DND-41 (cell line): ENCODE measurements at regions not wholly inside any gene's neighbourhood (a gene's known extent, or its start where the extent isn't known, plus 50 kb on each side); places are given as distances from the start of the nearest gene placed in this dataset.

ENCODE experiments used
- ATAC-seq: fragments of 200-7000 bp; cut with Tn5 transposase; 3 replicates; pipeline ENCODE4 v1.9.1; 2021; ENCODE audit warnings: low read depth; ENCODE audit not compliant: insufficient read depth
- DNase-seq: peaks from one replicate; pipeline ENCODE4 v3.0.0-alpha.2; 2020
- H2AFZ ChIP-seq: 2 replicates; pipeline ENCODE4 v1.6.0; 2012; ENCODE audit warnings: low read depth, low read length
- H3K27ac ChIP-seq: 2 replicates; pipeline ENCODE4 v1.5.1; 2012; ENCODE audit warnings: low read length, inconsistent platforms
- H3K27me3 ChIP-seq: fragments of 200-600 bp; sonication (generic); 2 replicates; pipeline ENCODE4 v1.6.0; 2012; ENCODE audit warnings: low read length, mild to moderate bottlenecking, inconsistent platforms; ENCODE audit not compliant: insufficient read depth, poor library complexity
- H3K36me3 ChIP-seq: 2 replicates; pipeline ENCODE4 v1.5.1; 2012; ENCODE audit warnings: low read length, inconsistent platforms; ENCODE audit not compliant: insufficient read depth
- H3K4me1 ChIP-seq: 2 replicates; pipeline ENCODE4 v1.5.1; 2012; ENCODE audit warnings: mild to moderate bottlenecking, low read length; ENCODE audit not compliant: insufficient read depth
- H3K4me2 ChIP-seq: 2 replicates; pipeline ENCODE4 v1.6.0; 2012; ENCODE audit warnings: mild to moderate bottlenecking, moderate library complexity, low read length, inconsistent platforms; ENCODE audit not compliant: insufficient read depth
- H3K4me3 ChIP-seq, 2 experiments: fragments of 200-600 bp in 1 of 2; shearing (Covaris generic) in 1 of 2; 2 replicates each; pipeline ENCODE4 v1.5.1; 2012 to 2016; ENCODE audit warnings: inconsistent platforms in 2 of 2, low read length in 2 of 2, mild to moderate bottlenecking in 2 of 2, low read depth in 1 of 2, moderate library complexity in 1 of 2
- H3K79me2 ChIP-seq: 2 replicates; pipeline ENCODE4 v1.6.0; 2012; ENCODE audit warnings: low read length, inconsistent platforms; ENCODE audit not compliant: insufficient read depth
- H3K9ac ChIP-seq: 2 replicates; pipeline ENCODE4 v1.6.0; 2012; ENCODE audit warnings: low read depth, mild to moderate bottlenecking, inconsistent platforms, low read length, moderate library complexity
- H3K9me3 ChIP-seq: 2 replicates; pipeline ENCODE4 v1.5.1; 2012; ENCODE audit warnings: low read length, moderate library complexity, mild to moderate bottlenecking, inconsistent platforms; ENCODE audit not compliant: insufficient read depth, severe bottlenecking
- H4K20me1 ChIP-seq: 2 replicates; pipeline ENCODE4 v1.6.0; 2012; ENCODE audit warnings: low read length; ENCODE audit not compliant: insufficient read depth
- EZH2 ChIP-seq: IDR thresholded peaks from 3 replicates; pipeline ENCODE4 v1.6.1; 2012; ENCODE audit warnings: borderline replicate concordance, low read depth, mild to moderate bottlenecking, moderate library complexity, low read length, inconsistent platforms; ENCODE audit not compliant: severe bottlenecking
- TF ChIP-seq, protein P1 (sequence below): IDR thresholded peaks from 2 replicates; pipeline ENCODE4 v1.5.1; 2012; ENCODE audit warnings: borderline replicate concordance, low read length, moderate library complexity, mild to moderate bottlenecking; ENCODE audit not compliant: poor library complexity, severe bottlenecking; ENCODE audit errors: extremely low read depth

DNA sequence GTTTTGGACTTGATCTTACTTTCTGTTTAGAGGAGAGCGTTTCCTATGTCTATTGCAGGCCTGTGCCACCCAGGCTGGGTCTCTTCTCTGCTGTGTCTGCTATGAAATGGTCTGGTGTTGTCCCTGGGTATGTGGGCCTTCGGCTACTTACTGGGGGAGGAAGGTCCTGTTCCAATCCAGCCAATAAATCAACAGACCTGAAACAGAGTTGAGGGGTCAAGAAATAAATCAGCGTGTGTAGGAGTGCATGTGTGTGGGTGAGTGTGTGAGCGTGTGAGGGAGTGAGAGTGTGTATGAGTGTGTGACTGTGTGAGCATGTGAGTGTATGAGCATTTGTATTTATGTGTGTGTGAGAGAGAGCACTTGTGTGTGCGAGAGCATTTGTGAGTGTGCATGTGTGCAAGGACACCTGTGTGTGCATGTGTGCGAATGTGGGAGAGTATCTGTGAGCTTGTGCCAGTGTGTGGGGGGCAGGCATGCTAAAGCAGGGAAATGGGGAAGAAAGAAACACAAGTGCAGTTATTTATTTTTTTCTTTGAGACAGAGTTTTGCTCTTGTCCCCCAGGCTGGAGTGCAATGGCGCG, 86.3 kb upstream of the PMEPA1 start:
- Histone ChIP-seq H3K4me1 (no peaks in the 10 kb centered on the region), H3K9me3 (no peaks in the 10 kb centered on the region), H2AFZ (no peak overlapping the region), H3K79me2 (no peaks in the 10 kb centered on the region), H3K4me2 (no peak overlapping the region), H4K20me1 (peaks cover 3% of the 10 kb centered on the region; the same call in 1 of the 2 replicates), H3K4me3 (no peak overlapping the region), H3K9ac (no peak overlapping the region), H3K27ac (no peak overlapping the region), H3K36me3 (no peaks in the 10 kb centered on the region), H3K27me3 (peaks cover 27% of the 10 kb centered on the region)
- TF ChIP-seq EZH2, result no peak
- TF ChIP-seq, protein P1, sequence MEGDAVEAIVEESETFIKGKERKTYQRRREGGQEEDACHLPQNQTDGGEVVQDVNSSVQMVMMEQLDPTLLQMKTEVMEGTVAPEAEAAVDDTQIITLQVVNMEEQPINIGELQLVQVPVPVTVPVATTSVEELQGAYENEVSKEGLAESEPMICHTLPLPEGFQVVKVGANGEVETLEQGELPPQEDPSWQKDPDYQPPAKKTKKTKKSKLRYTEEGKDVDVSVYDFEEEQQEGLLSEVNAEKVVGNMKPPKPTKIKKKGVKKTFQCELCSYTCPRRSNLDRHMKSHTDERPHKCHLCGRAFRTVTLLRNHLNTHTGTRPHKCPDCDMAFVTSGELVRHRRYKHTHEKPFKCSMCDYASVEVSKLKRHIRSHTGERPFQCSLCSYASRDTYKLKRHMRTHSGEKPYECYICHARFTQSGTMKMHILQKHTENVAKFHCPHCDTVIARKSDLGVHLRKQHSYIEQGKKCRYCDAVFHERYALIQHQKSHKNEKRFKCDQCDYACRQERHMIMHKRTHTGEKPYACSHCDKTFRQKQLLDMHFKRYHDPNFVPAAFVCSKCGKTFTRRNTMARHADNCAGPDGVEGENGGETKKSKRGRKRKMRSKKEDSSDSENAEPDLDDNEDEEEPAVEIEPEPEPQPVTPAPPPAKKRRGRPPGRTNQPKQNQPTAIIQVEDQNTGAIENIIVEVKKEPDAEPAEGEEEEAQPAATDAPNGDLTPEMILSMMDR, result no peak
- no peak for ATAC-seq
- no peak for DNase-seq

DNA sequence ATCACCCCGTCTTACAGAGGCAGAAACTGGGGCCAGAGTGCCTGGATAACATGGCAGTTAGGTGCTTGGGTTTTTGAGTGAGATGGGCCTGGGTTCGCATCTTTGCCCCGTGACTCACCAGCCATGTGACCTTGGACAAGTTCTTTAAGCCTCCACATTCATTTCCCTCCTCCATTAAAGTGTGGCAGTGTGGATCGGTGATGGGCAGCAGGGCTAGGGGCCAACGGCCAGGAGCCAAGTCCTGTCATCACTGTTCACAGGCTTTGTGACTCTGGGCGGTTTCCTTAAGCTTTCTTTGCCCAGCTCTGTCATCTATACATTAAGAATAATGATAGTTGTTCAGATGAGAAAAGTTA, 85.5 kb upstream of the PMEPA1 start:
- H4K20me1 ChIP-seq, result peaks cover 3% of the 10 kb centered on the region; the same call in 1 of the 2 replicates
- DNase-seq (no peak), ATAC-seq (no peak)
- no peaks in the 10 kb centered on the region for H3K9me3 ChIP-seq
- H3K27me3 ChIP-seq, result peaks cover 28% of the 10 kb centered on the region
- no peak overlapping the region for H3K9ac ChIP-seq
- no peaks in the 10 kb centered on the region for H3K36me3 ChIP-seq
- no peak overlapping the region for H3K4me3 ChIP-seq
- no peaks in the 10 kb centered on the region for H3K4me1 ChIP-seq
- H3K4me2 ChIP-seq, result no peak overlapping the region
- no peak overlapping the region for H2AFZ ChIP-seq
- TF ChIP-seq EZH2, result no peak
- TF ChIP-seq, protein P1, result no peak
- H3K79me2 ChIP-seq, result no peaks in the 10 kb centered on the region
- no peak overlapping the region for H3K27ac ChIP-seq

- Histone ChIP-seq H3K79me2 (no peaks in the 10 kb centered on the region), H3K27ac (no peak overlapping the region), H4K20me1 (peaks cover 3% of the 10 kb centered on the region; the same call in 1 of the 2 replicates), H3K9ac (no peak overlapping the region), H3K4me1 (no peaks in the 10 kb centered on the region), H3K9me3 (no peaks in the 10 kb centered on the region), H3K27me3 (peaks cover 31% of the 10 kb centered on the region), H2AFZ (no peak overlapping the region), H3K4me2 (no peak overlapping the region), H3K4me3 (no peak overlapping the region), H3K36me3 (no peaks in the 10 kb centered on the region)
- DNase-seq (no peak), ATAC-seq (peak; percentile 27; the same call in 1 of the 3 replicates)
- no peak for TF ChIP-seq EZH2
- TF ChIP-seq, protein P1, result no peak
Observed at GRCh38 chr20:57794600-57795341, 85.0 kb upstream of the PMEPA1 start.
